ENCODE measurements at regions not wholly inside any gene's neighbourhood (a gene's known extent, or its start where the extent isn't known, plus 50 kb on each side); places are given as distances from the start of the nearest gene placed in this dataset.
"Not testable (repeated sequence)": the region's sequence is repeated elsewhere in the genome, so short reads cannot be mapped to it uniquely, and the experiment has no call there.

DNA sequence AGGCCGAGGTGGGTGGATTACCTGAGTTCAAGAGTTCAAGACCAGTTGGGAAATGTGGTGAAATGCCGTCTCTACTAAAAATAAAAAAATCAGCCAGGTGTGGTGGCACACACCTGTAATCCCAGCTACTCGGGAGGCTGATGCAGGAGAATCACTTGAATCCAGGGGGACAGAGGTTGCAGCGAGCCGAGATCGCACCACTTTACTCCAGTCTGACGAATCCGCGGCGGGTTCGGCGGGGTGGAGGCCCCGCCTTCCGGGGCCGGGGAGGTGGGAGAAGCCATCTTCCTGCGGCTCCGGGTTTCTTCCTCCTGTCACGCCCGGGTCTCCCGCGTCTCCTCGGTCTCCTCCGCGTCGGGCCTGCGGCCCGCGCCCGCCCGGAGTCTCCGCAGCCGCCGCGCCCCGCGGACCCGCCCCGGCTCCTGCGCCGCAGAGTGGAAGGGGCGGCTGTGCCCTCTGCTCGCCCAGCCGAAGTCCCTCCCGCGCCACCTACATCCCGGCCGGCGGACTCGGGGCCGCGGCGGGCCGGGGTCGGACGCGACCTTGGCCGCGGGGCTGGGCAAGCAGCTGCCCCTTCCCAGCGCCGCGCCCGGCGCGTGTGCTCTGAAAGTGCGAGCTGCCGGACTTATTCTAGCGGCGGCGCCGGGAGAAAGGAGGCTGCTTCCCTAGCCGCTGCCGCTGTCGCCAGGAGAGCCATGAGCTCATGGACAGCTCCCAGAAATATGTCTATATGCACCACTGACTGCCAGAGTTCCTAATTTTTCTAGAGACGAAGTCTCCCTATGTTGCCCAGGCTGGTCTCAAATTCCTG, 97.2 kb downstream of the LAT start:
- TF ChIP-seq, protein P1, sequence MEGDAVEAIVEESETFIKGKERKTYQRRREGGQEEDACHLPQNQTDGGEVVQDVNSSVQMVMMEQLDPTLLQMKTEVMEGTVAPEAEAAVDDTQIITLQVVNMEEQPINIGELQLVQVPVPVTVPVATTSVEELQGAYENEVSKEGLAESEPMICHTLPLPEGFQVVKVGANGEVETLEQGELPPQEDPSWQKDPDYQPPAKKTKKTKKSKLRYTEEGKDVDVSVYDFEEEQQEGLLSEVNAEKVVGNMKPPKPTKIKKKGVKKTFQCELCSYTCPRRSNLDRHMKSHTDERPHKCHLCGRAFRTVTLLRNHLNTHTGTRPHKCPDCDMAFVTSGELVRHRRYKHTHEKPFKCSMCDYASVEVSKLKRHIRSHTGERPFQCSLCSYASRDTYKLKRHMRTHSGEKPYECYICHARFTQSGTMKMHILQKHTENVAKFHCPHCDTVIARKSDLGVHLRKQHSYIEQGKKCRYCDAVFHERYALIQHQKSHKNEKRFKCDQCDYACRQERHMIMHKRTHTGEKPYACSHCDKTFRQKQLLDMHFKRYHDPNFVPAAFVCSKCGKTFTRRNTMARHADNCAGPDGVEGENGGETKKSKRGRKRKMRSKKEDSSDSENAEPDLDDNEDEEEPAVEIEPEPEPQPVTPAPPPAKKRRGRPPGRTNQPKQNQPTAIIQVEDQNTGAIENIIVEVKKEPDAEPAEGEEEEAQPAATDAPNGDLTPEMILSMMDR (IDR thresholded peaks at IDR 0.05; ENCODE audit: low read depth, low read length) = not testable (repeated sequence)
- TF ChIP-seq MYC (IDR thresholded peaks at IDR 0.05; ENCODE audit: low read depth, low read length); POLR2A (IDR thresholded peaks at IDR 0.05; ENCODE audit: extremely low read depth, insufficient read length); MAX (IDR thresholded peaks at IDR 0.05; ENCODE audit: low read depth, low read length): not testable (repeated sequence)
